H9 (cell line): ENCODE measurements at regions not wholly inside any gene's neighbourhood (a gene's known extent, or its start where the extent isn't known, plus 50 kb on each side); places are given as distances from the start of the nearest gene placed in this dataset.

Experiments used
- DNase-seq: peaks from one replicate; pipeline ENCODE4 v3.0.0-alpha.2; 2017
- H2AFZ ChIP-seq: one replicate; pipeline ENCODE4 v1.6.1; 2013; ENCODE audit warnings: mild to moderate bottlenecking, low read length, control low read depth, moderate library complexity
- H2AK5ac ChIP-seq: 2 replicates; pipeline ENCODE4 v1.6.1; 2013; ENCODE audit warnings: low read length, control low read depth, mixed read lengths; ENCODE audit not compliant: insufficient read length
- H2BK120ac ChIP-seq: one replicate; pipeline ENCODE4 v1.6.1; 2013; ENCODE audit warnings: low read depth, mild to moderate bottlenecking, low read length, control low read depth, inconsistent platforms; ENCODE audit not compliant: poor library complexity, severe bottlenecking
- H2BK12ac ChIP-seq: 2 replicates; pipeline ENCODE4 v1.6.1; 2013; ENCODE audit warnings: low read length, control low read depth, mixed read lengths, low read depth; ENCODE audit not compliant: insufficient read length
- H2BK15ac ChIP-seq: 2 replicates; pipeline ENCODE4 v1.6.1; 2013; ENCODE audit warnings: low read depth, low read length, control low read depth
- H2BK20ac ChIP-seq: one replicate; pipeline ENCODE4 v1.6.1; 2013; ENCODE audit warnings: low read depth, mild to moderate bottlenecking, low read length, control low read depth, inconsistent platforms; ENCODE audit not compliant: poor library complexity, severe bottlenecking
- H2BK5ac ChIP-seq: 2 replicates; pipeline ENCODE4 v1.6.1; 2013; ENCODE audit warnings: low read length, control low read depth, mixed read lengths; ENCODE audit not compliant: insufficient read length
- H3K14ac ChIP-seq: 2 replicates; pipeline ENCODE4 v1.6.1; 2013; ENCODE audit warnings: low read length, control low read depth; ENCODE audit not compliant: insufficient read depth
- H3K18ac ChIP-seq: 2 replicates; pipeline ENCODE4 v1.6.1; 2013; ENCODE audit warnings: low read depth, mild to moderate bottlenecking, mixed read lengths, low read length, control low read depth; ENCODE audit not compliant: insufficient read length
- H3K23ac ChIP-seq: 2 replicates; pipeline ENCODE4 v1.6.1; 2013; ENCODE audit warnings: low read length, control low read depth, mixed read lengths, low read depth; ENCODE audit not compliant: insufficient read length
- H3K23me2 ChIP-seq: 2 replicates; pipeline ENCODE4 v1.6.1; 2013; ENCODE audit warnings: low read depth, mild to moderate bottlenecking, mixed read lengths, low read length, control low read depth; ENCODE audit not compliant: insufficient read length, poor library complexity, severe bottlenecking
- H3K27ac ChIP-seq: 2 replicates; pipeline ENCODE4 v1.5.1; 2013; ENCODE audit warnings: low read length, control low read depth, mixed read lengths, low read depth; ENCODE audit not compliant: insufficient read length
- H3K27me3 ChIP-seq: 2 replicates; pipeline ENCODE4 v1.6.1; 2013; ENCODE audit warnings: low read length, control low read depth, inconsistent platforms; ENCODE audit not compliant: insufficient read depth
- H3K4ac ChIP-seq: 2 replicates; pipeline ENCODE4 v1.6.1; 2013; ENCODE audit warnings: low read depth, mild to moderate bottlenecking, control low read depth, inconsistent platforms, low read length, moderate library complexity
- H3K4me1 ChIP-seq: 2 replicates; pipeline ENCODE4 v1.6.1; 2013; ENCODE audit warnings: low read length, control low read depth, inconsistent platforms; ENCODE audit not compliant: insufficient read depth
- H3K4me2 ChIP-seq: 2 replicates; pipeline ENCODE4 v1.6.1; 2013; ENCODE audit warnings: low read length, control low read depth, mixed read lengths; ENCODE audit not compliant: insufficient read length, insufficient read depth
- H3K56ac ChIP-seq: 2 replicates; pipeline ENCODE4 v1.6.1; 2013; ENCODE audit warnings: low read depth, mild to moderate bottlenecking, mixed read lengths, low read length, control low read depth; ENCODE audit not compliant: insufficient read length
- H3K79me1 ChIP-seq: 2 replicates; pipeline ENCODE4 v1.6.1; 2013; ENCODE audit warnings: low read depth, mild to moderate bottlenecking, moderate library complexity, low read length, control low read depth, inconsistent platforms; ENCODE audit not compliant: insufficient read depth, poor library complexity, severe bottlenecking
- H3K79me2 ChIP-seq: 2 replicates; pipeline ENCODE4 v1.6.1; 2013; ENCODE audit warnings: low read length, control low read depth, inconsistent platforms; ENCODE audit not compliant: insufficient read depth
- H3K9ac ChIP-seq: 2 replicates; pipeline ENCODE4 v1.6.1; 2013; ENCODE audit warnings: low read length, control low read depth, mixed read lengths; ENCODE audit not compliant: insufficient read length; ENCODE audit errors: extremely low read depth
- H3K9me3 ChIP-seq: one replicate; pipeline ENCODE4 v1.6.1; 2013; ENCODE audit warnings: low read depth, low read length, inconsistent platforms; ENCODE audit not compliant: control insufficient read depth
- H3T11ph ChIP-seq: one replicate; pipeline ENCODE4 v1.6.1; 2013; ENCODE audit warnings: mild to moderate bottlenecking, low read length, control low read depth, inconsistent platforms
- H4K20me1 ChIP-seq: one replicate; pipeline ENCODE4 v1.6.1; 2013; ENCODE audit not compliant: control insufficient read depth, insufficient read length, insufficient read depth
- H4K5ac ChIP-seq: 2 replicates; pipeline ENCODE4 v1.6.1; 2013; ENCODE audit warnings: low read depth, mild to moderate bottlenecking, mixed read lengths, low read length, control low read depth; ENCODE audit not compliant: insufficient read length
- H4K8ac ChIP-seq: replicated peaks from 2 replicates; pipeline ENCODE4 v1.6.1; 2013; ENCODE audit warnings: low read length, control low read depth, mixed read lengths, low read depth; ENCODE audit not compliant: insufficient read length
- H4K91ac ChIP-seq: 2 replicates; pipeline ENCODE4 v1.6.1; 2013; ENCODE audit warnings: low read depth, mild to moderate bottlenecking, moderate library complexity, mixed read lengths, low read length, control low read depth; ENCODE audit not compliant: insufficient read length
- H3K27ac Mint-ChIP-seq, 3 experiments: 2 replicates in 2 of 3; 3 replicates in 1 of 3; pipeline ENCODE4 v1.8.0; 2020 to 2021; ENCODE audit warnings: mixed read lengths in 3 of 3, mild to moderate bottlenecking in 1 of 3, moderate library complexity in 1 of 3
- H3K27me3 Mint-ChIP-seq: 2 replicates; pipeline ENCODE4 v1.8.0; 2021; ENCODE audit warnings: low read depth, mild to moderate bottlenecking, moderate library complexity, mixed read lengths
- H3K36me3 Mint-ChIP-seq, 3 experiments: 2 replicates in 2 of 3; 3 replicates in 1 of 3; pipeline ENCODE4 v1.8.0; 2020 to 2021; ENCODE audit warnings: low read depth in 3 of 3, mixed read lengths in 3 of 3; ENCODE audit not compliant: insufficient read depth in 1 of 3
- H3K4me1 Mint-ChIP-seq, 2 experiments: 2 replicates each; pipeline ENCODE4 v1.8.0; 2020; ENCODE audit warnings: mixed read lengths in 2 of 2
- H3K4me3 Mint-ChIP-seq, 2 experiments: 2 replicates in 1 of 2; 3 replicates in 1 of 2; pipeline ENCODE4 v1.8.0; 2020 to 2021; ENCODE audit warnings: mild to moderate bottlenecking in 2 of 2, mixed read lengths in 2 of 2, moderate library complexity in 1 of 2
- H3K9me3 Mint-ChIP-seq, 2 experiments: 2 replicates in 1 of 2; 3 replicates in 1 of 2; pipeline ENCODE4 v1.8.0; 2020; ENCODE audit warnings: mild to moderate bottlenecking in 2 of 2, mixed read lengths in 2 of 2, moderate library complexity in 1 of 2
- WGBS: extraction: QIAGEN DNeasy Blood & Tissue Kit; methylation state at CpG from one replicate; pipeline ENCODE4 v1.1.7; 2013; ENCODE audit warnings: missing lambda C conversion rate, low lambda C conversion rate, mixed read lengths; ENCODE audit not compliant: insufficient read length; ENCODE audit errors: extremely low coverage; 5-methylcytosine and 5-hydroxymethylcytosine counted together
- TF ChIP-seq, protein P1 (sequence below): fragments of 200-600 bp; sonication (generic); conservative IDR thresholded peaks from 3 replicates; pipeline ENCODE4 v1.8.0; 2021; ENCODE audit warnings: antibody characterized with exemption, mild to moderate bottlenecking

GRCh38 chr15:39358441-39359041 is 222.3 kb upstream of the THBS1 start:
- Histone ChIP-seq H3K4me1 (no peaks in the 10 kb centered on the region; the same call in 1 of the 2 replicates), H4K8ac (no peak overlapping the region), H2BK12ac (no peak overlapping the region), H2AFZ (no peak overlapping the region), H3K14ac (no peak overlapping the region), H3K18ac (no peak overlapping the region), H3K79me1 (no peaks in the 10 kb centered on the region), H4K5ac (no peak overlapping the region), H3K79me2 (no peaks in the 10 kb centered on the region), H3K9me3 (no peaks in the 10 kb centered on the region), H3K4me2 (no peak overlapping the region), H3K27ac (no peak overlapping the region), H4K20me1 (no peaks in the 10 kb centered on the region), H2BK5ac (no peak overlapping the region), H4K91ac (no peak overlapping the region), H2BK20ac (no peak overlapping the region), H3K4ac (no peak overlapping the region), H3K23me2 (no peaks in the 10 kb centered on the region), H3K9ac (no peak overlapping the region), H3K27me3 (no peaks in the 10 kb centered on the region), H2BK120ac (no peak overlapping the region), H3K23ac (no peak overlapping the region), H2AK5ac (no peak overlapping the region), H2BK15ac (no peak overlapping the region), H3K56ac (no peak overlapping the region), H3T11ph (no peak overlapping the region)
- Mint-ChIP-seq H3K36me3 (no peaks in the 10 kb centered on the region), H3K27ac (no peak overlapping the region), H3K4me1 (peaks cover 6% of the 10 kb centered on the region in 2 experiments), H3K27me3 (no peaks in the 10 kb centered on the region), H3K9me3 (no peaks in the 10 kb centered on the region), H3K4me3 (no peak overlapping the region)
- WGBS = no CpG with 5 or more reads among the region's 3 CpGs
- TF ChIP-seq, protein P1, sequence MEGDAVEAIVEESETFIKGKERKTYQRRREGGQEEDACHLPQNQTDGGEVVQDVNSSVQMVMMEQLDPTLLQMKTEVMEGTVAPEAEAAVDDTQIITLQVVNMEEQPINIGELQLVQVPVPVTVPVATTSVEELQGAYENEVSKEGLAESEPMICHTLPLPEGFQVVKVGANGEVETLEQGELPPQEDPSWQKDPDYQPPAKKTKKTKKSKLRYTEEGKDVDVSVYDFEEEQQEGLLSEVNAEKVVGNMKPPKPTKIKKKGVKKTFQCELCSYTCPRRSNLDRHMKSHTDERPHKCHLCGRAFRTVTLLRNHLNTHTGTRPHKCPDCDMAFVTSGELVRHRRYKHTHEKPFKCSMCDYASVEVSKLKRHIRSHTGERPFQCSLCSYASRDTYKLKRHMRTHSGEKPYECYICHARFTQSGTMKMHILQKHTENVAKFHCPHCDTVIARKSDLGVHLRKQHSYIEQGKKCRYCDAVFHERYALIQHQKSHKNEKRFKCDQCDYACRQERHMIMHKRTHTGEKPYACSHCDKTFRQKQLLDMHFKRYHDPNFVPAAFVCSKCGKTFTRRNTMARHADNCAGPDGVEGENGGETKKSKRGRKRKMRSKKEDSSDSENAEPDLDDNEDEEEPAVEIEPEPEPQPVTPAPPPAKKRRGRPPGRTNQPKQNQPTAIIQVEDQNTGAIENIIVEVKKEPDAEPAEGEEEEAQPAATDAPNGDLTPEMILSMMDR = no peak
- no peak for DNase-seq
